Uterus (tissue), 2 donors: ENCODE measurements at regions not wholly inside any gene's neighbourhood (a gene's known extent, or its start where the extent isn't known, plus 50 kb on each side); places are given as distances from the start of the nearest gene placed in this dataset.

Source experiments
- CTCF ChIP-seq, 4 experiments: fragments of 200-600 bp in 2 of 4; fragments of 450-650 bp in 2 of 4; sonication (generic) in 2 of 4; IDR thresholded peaks; one replicate each; pipeline ENCODE4 v1.5.1; 2016 to 2019; ENCODE audit warnings: antibody characterized with exemption in 4 of 4, mild to moderate bottlenecking in 2 of 4, moderate library complexity in 1 of 4
- POLR2A ChIP-seq, 2 donors: fragments of 450-650 bp; IDR thresholded peaks; one replicate each; pipeline ENCODE4 v1.6.1; 2016; ENCODE audit warnings: antibody characterized with exemption in 2 of 2, mild to moderate bottlenecking in 1 of 2, moderate library complexity in 1 of 2

DNA sequence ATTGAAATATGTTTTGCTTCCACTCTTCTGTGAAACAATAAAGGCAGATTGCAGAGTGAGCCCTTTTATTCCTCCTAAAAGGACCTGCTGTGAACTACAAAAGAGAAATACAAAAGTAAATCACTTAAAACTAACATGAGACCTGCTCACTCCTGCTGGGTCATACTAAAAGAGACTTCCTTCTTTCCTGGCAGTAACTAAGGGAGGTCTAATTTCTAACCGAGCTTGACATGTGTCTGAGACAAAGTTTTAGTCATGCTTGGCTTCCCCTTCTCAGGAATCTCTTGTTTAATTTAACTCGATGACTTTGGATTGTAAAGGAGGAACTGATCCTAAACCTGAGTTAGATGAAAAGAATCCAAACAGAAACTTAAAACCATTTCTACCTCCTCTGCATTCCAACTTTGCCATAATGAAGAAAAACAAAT lies 86.4 kb upstream of the CDH6 start:
- TF ChIP-seq CTCF (IDR thresholded peaks at IDR 0.05) (no peak), POLR2A (IDR thresholded peaks at IDR 0.05) (no peak)
